ENCODE measurements at regions not wholly inside any gene's neighbourhood (a gene's known extent, or its start where the extent isn't known, plus 50 kb on each side); places are given as distances from the start of the nearest gene placed in this dataset.
"Not testable (repeated sequence)": the region's sequence is repeated elsewhere in the genome, so short reads cannot be mapped to it uniquely, and the experiment has no call there.

DNA sequence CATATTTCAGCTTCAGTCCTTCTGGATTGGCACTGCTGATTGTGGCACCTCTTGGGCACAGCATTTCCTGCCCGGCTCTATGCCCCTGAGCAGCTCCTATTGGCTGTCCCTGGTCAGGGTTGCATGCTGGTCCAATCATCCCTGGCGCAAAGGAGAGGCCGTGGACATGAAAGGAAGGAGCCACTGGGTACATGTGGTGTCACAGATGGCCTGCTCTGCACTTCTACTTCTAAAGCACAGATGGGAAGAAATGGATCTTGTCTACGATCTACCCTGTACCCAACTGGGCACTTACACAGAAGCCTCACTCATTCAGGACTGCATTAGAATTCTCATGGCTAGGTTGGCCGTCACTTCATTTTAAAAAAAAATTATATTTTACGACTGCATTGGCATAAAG is 232.5 kb downstream of the SHQ1 start:
- no peak overlapping the region for H3K4me3 ChIP-seq (ENCODE audit: low read depth, low read length)
- in situ Hi-C loops (cut with HindIII; ENCODE audit: low sequenced_read_pairs) = no loop called here
- no peak for DNase-seq (ENCODE audit: low read depth)
- TF ChIP-seq, protein P1, sequence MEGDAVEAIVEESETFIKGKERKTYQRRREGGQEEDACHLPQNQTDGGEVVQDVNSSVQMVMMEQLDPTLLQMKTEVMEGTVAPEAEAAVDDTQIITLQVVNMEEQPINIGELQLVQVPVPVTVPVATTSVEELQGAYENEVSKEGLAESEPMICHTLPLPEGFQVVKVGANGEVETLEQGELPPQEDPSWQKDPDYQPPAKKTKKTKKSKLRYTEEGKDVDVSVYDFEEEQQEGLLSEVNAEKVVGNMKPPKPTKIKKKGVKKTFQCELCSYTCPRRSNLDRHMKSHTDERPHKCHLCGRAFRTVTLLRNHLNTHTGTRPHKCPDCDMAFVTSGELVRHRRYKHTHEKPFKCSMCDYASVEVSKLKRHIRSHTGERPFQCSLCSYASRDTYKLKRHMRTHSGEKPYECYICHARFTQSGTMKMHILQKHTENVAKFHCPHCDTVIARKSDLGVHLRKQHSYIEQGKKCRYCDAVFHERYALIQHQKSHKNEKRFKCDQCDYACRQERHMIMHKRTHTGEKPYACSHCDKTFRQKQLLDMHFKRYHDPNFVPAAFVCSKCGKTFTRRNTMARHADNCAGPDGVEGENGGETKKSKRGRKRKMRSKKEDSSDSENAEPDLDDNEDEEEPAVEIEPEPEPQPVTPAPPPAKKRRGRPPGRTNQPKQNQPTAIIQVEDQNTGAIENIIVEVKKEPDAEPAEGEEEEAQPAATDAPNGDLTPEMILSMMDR (IDR thresholded peaks at IDR 0.05; ENCODE audit: low read depth, low read length, missing control alignments) = no peak

DNA sequence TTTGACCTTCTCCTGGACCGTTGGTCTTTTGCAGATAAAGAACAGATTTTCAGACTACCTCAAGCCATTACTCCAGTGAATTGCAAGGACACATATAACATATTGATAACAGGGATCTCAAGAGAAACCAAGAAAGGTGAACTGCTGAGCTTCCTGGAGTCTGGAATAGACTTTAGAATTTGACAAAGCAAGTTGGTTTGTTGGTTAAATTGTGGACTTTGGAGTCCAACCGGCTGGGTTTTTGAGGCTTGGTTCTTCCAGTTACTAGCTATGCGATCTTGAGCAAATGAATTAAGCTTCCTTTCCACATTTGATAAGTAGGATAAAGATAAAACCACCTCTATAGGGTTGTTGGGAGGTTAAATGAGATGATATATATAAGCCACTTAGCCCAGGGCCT is 233.1 kb downstream of the SHQ1 start:
- in situ Hi-C loops (cut with HindIII; ENCODE audit: low sequenced_read_pairs) = no loop called here
- H3K4me3 ChIP-seq (ENCODE audit: low read depth, low read length) = no peak overlapping the region
- no peak for DNase-seq (ENCODE audit: low read depth)
- TF ChIP-seq, protein P1 (IDR thresholded peaks at IDR 0.05; ENCODE audit: low read depth, low read length, missing control alignments) = no peak

DNA sequence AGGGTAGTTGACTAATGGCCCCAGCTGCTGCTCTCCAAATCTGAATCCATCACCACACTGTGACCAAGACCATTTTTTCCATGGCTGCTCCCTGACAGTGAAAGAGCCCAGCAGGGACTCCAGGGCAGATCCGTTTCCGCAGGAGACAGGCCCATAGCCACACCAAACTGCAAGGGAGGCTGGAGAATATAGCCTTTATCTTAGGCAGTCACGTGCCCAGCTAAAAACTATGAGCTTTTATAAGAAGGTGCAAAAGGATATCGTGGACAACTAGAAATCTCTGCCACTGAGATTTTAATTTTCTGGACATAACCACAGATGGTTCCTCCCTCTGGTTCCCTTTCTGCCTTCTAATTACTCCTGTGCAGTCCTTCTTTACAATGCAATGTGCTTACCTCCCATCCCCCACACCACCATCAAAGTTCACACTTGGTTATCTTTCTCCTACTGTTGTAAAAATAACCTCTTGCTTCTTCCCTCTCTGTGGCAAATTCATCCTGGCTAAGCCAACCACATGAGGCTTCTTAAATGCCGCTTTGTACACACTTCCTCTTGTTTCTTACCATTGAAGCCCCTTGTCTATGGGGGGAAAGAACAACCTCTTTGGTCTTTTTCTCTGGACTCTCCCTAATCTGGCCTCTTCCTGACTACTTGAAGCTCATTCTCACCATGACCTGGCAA is 233.7 kb downstream of the SHQ1 start:
- H3K4me3 ChIP-seq (ENCODE audit: low read depth, low read length) = no peak overlapping the region
- DNase-seq (ENCODE audit: low read depth) = no peak
- in situ Hi-C loops (cut with HindIII; ENCODE audit: low sequenced_read_pairs) = no loop called here
- TF ChIP-seq, protein P1 (IDR thresholded peaks at IDR 0.05; ENCODE audit: low read depth, low read length, missing control alignments) = no peak

DNA sequence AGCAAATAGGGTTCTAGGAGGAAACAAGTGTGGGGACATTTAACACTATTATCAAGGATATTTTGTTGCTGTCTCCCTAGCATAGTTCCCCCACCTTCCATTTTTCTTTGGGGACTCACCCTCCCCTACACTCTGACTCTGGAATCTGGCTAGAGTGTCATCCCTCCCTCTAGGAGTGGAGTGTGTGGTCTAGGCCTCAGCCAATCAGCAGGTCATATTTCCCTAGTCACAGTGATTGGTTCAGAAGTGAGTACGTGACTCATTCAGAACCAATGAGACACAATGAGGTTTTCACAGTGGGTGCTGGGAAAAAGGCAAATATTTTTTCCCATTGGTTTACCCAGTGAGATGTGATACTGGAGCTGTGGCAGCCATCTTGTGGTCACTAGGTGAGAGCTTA is 234.4 kb downstream of the SHQ1 start:
- in situ Hi-C loops (cut with HindIII; ENCODE audit: low sequenced_read_pairs) = no loop called here
- no peak for DNase-seq (ENCODE audit: low read depth)
- no peak overlapping the region for H3K4me3 ChIP-seq (ENCODE audit: low read depth, low read length)
- TF ChIP-seq, protein P1 (IDR thresholded peaks at IDR 0.05; ENCODE audit: low read depth, low read length, missing control alignments) = no peak

DNA sequence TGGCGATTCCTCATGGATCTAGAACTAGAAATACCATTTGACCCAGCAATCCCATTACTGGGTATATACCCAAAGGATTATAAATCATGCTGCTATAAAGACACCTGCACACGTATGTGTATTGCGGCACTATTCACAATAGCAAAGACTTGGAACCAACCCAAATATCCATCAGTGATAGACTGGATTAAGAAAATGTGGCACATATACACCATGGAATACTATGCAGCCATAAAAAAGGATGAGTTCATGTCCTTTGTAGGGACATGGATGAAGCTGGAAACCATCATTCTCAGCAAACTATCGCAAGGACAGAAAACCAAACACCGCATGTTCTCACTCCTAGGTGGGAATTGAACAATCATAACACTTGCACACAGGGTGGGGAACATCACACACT is 239.1 kb downstream of the SHQ1 start:
- in situ Hi-C loops (cut with HindIII; ENCODE audit: low sequenced_read_pairs); H3K4me3 ChIP-seq (ENCODE audit: low read depth, low read length); DNase-seq (ENCODE audit: low read depth): not testable (repeated sequence)

DNA sequence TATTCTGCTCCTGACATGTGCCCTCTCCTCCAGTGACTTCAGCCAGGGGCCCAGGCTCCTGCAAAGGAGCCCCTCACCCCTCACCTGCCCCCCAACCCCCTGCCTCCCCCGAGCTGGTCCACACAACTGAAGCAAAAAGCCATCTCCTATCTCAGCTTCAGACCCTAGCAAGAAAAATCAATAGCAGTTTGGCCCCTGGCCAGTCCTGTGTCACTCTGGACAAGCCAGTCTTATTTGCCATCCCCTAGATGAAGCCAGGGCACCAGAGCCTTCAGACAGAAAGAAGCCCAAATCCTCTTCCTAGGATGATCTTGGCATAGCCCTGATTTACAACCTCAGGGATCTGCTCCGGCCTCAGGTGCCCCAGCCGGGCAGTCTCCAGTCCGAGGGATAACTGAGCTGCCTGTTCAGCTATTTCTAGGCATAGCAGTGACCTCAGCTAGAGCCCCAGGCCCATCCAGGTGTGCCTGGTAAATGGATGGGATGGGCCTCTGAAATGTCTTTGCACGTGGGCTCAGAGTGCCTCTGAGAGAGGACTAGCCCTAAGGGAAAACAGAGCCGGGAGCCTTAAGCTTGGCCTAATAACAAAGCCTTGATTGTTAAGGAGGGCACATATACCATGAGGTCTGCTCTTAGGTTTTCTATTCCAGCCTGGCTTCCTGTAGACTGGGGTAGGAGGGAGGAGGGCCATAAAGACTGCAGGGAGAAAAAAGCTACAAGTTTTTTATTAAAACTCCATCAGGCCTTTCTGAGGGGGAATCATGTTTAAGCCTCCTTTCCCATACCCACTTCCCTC is 242.0 kb downstream of the SHQ1 start:
- TF ChIP-seq, protein P1 (IDR thresholded peaks at IDR 0.05; ENCODE audit: low read depth, low read length, missing control alignments) = no peak
- no peak for DNase-seq (ENCODE audit: low read depth)
- in situ Hi-C loops (cut with HindIII; ENCODE audit: low sequenced_read_pairs) = no loop called here
- H3K4me3 ChIP-seq (ENCODE audit: low read depth, low read length) = no peak overlapping the region

DNA sequence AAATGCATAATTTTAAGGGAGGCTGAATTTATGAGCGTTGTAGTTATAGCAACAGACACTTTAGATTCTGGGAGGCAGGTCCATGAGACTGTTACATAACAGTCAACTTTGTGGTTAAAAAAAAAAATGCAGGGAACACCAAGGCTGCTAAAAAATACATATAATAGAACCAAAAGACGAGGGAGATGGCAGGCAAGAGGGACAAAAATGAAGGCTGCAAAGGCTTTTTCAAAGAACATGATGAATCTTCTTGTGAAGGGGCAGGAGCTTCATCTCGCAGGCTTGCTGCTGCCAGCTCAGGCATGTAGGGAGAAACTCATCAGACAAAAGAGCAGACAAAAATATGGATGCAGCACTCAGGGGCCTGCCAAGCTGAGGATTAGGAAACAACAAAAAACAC is 243.9 kb downstream of the SHQ1 start:
- TF ChIP-seq, protein P1 (IDR thresholded peaks at IDR 0.05; ENCODE audit: low read depth, low read length, missing control alignments) = no peak
- no peak overlapping the region for H3K4me3 ChIP-seq (ENCODE audit: low read depth, low read length)
- no peak for DNase-seq (ENCODE audit: low read depth)
- in situ Hi-C loops (cut with HindIII; ENCODE audit: low sequenced_read_pairs) = no loop called here
